CD14-positive monocyte (primary cell): ENCODE measurements at regions not wholly inside any gene's neighbourhood (a gene's known extent, or its start where the extent isn't known, plus 50 kb on each side); places are given as distances from the start of the nearest gene placed in this dataset.

Experiments
- DNase-seq, 3 donors: peaks; one replicate each; pipeline ENCODE4 v3.0.0-alpha.2; 2011 to 2022
- H2AFZ ChIP-seq: 2 replicates; pipeline ENCODE4 v1.6.0; 2012; ENCODE audit warnings: mild to moderate bottlenecking, low read depth, low read length, inconsistent platforms; ENCODE audit not compliant: insufficient read depth, poor library complexity, severe bottlenecking
- H3K27ac ChIP-seq, 2 donors: 1 replicate in 1 of 2; 2 replicates in 1 of 2; pipeline ENCODE4 v1.5.1; 2012 to 2013; ENCODE audit warnings: low read length in 2 of 2, control low read depth in 1 of 2, inconsistent platforms in 1 of 2, low read depth in 1 of 2, mild to moderate bottlenecking in 1 of 2
- H3K27me3 ChIP-seq, 2 donors: one replicate each; pipeline versions ENCODE4 v1.6.0 to v1.6.1; 2011 to 2013; ENCODE audit warnings: low read length in 2 of 2; ENCODE audit not compliant: control insufficient read depth in 2 of 2, insufficient read depth in 2 of 2
- H3K36me3 ChIP-seq, 2 donors: replicated peaks in 1 of 2; 1 replicate in 1 of 2; 2 replicates in 1 of 2; pipeline versions ENCODE4 v1.5.1 to v1.6.1; 2012 to 2013; ENCODE audit warnings: low read length in 2 of 2, control low read depth in 1 of 2, inconsistent platforms in 1 of 2, mild to moderate bottlenecking in 1 of 2; ENCODE audit not compliant: insufficient read depth in 2 of 2, control insufficient read depth in 1 of 2
- H3K4me1 ChIP-seq, 2 donors: 1 replicate in 1 of 2; 2 replicates in 1 of 2; pipeline versions ENCODE4 v1.5.1 to v1.6.1; 2012 to 2013; ENCODE audit warnings: low read length in 2 of 2, control low read depth in 1 of 2, inconsistent platforms in 1 of 2, mild to moderate bottlenecking in 1 of 2, moderate library complexity in 1 of 2; ENCODE audit not compliant: insufficient read depth in 2 of 2, control insufficient read depth in 1 of 2
- H3K4me2 ChIP-seq: replicated peaks from 2 replicates; pipeline ENCODE3; 2012; ENCODE audit warnings: low read length, moderate library complexity, mild to moderate bottlenecking; ENCODE audit not compliant: poor library complexity, severe bottlenecking; ENCODE audit errors: extremely low read depth
- H3K4me3 ChIP-seq, 3 experiments: fragments of 200-600 bp in 1 of 3; sonication (generic) in 1 of 3; replicated peaks in 1 of 3; 1 replicate in 2 of 3; 2 replicates in 1 of 3; pipeline ENCODE4 v1.5.1; 2011 to 2013; ENCODE audit warnings: low read length in 3 of 3, mild to moderate bottlenecking in 3 of 3, control low read depth in 2 of 3, low read depth in 2 of 3, inconsistent platforms in 1 of 3, moderate library complexity in 1 of 3
- H3K79me2 ChIP-seq: 2 replicates; pipeline ENCODE4 v1.6.0; 2012; ENCODE audit warnings: mild to moderate bottlenecking, control low read depth, inconsistent platforms, low read length, moderate library complexity; ENCODE audit not compliant: insufficient read depth
- H3K9ac ChIP-seq: 2 replicates; pipeline ENCODE4 v1.6.0; 2017; ENCODE audit warnings: low read length, mild to moderate bottlenecking; ENCODE audit not compliant: insufficient read depth, poor library complexity, severe bottlenecking
- H3K9me3 ChIP-seq, 2 donors: replicated peaks in 1 of 2; 1 replicate in 1 of 2; 2 replicates in 1 of 2; pipeline versions ENCODE4 v1.5.1 to v1.6.1; 2012 to 2013; ENCODE audit warnings: low read length in 2 of 2, control low read depth in 1 of 2; ENCODE audit not compliant: control insufficient read depth in 1 of 2, insufficient read depth in 1 of 2
- H4K20me1 ChIP-seq: 2 replicates; pipeline ENCODE4 v1.6.0; 2012; ENCODE audit warnings: mild to moderate bottlenecking, low read length, control low read depth, moderate library complexity; ENCODE audit not compliant: insufficient read depth
- H3K27ac Mint-ChIP-seq, 7 donors: one replicate each; pipeline ENCODE4 v1.8.0; 2020; ENCODE audit warnings: mild to moderate bottlenecking in 7 of 7, mixed read lengths in 7 of 7, moderate library complexity in 6 of 7, inconsistent platforms in 2 of 7
- H3K27me3 Mint-ChIP-seq, 3 donors: one replicate each; pipeline ENCODE4 v1.8.0; 2021 to 2022; ENCODE audit warnings: low read depth in 3 of 3, mild to moderate bottlenecking in 3 of 3, mixed read lengths in 3 of 3, moderate library complexity in 3 of 3, inconsistent platforms in 1 of 3
- H3K36me3 Mint-ChIP-seq, 2 donors: one replicate each; pipeline ENCODE4 v1.8.0; 2020; ENCODE audit warnings: mixed read lengths in 2 of 2, inconsistent platforms in 1 of 2, mild to moderate bottlenecking in 1 of 2
- H3K4me1 Mint-ChIP-seq: one replicate; pipeline ENCODE4 v1.8.0; 2020; ENCODE audit warnings: mild to moderate bottlenecking, mixed read lengths
- H3K4me3 Mint-ChIP-seq, 2 donors: one replicate each; pipeline ENCODE4 v1.8.0; 2020; ENCODE audit warnings: mild to moderate bottlenecking in 2 of 2, mixed read lengths in 2 of 2, moderate library complexity in 1 of 2
- H3K9me3 Mint-ChIP-seq, 7 donors: one replicate each; pipeline ENCODE4 v1.8.0; 2020 to 2022; ENCODE audit warnings: mixed read lengths in 7 of 7, mild to moderate bottlenecking in 6 of 7, moderate library complexity in 6 of 7, inconsistent platforms in 2 of 7
- CTCF ChIP-seq: fragments of 200-600 bp; IDR thresholded peaks from one replicate; pipeline ENCODE4 v1.8.0; 2022; ENCODE audit warnings: antibody characterized with exemption, mild to moderate bottlenecking
- WGBS: methylation state at CpG from one replicate; pipeline ENCODE4 v1.1.5; 2013; ENCODE audit warnings: missing lambda C conversion rate; ENCODE audit not compliant: insufficient coverage; 5-methylcytosine and 5-hydroxymethylcytosine counted together
- intact Hi-C, 2 donors: fragments of 100-400 bp; cut with micrococcal nuclease; formaldehyde crosslinking; loops; one replicate each; pipeline versions ENCODE4 v1.15.0 to v1.15.1; 2023

- Mint-ChIP-seq H3K4me1 (no peaks in the 10 kb centered on the region), H3K36me3 (no peaks in the 10 kb centered on the region), H3K27me3 (peaks cover 0 to 5% (median 2%) of the 10 kb centered on the region in 3 donors), H3K9me3 (peaks cover 2 to 7% (median 3%) of the 10 kb centered on the region in 7 donors), H3K4me3 (no peak overlapping the region), H3K27ac (no peak overlapping the region)
- Histone ChIP-seq H3K4me1 (no peaks in the 10 kb centered on the region), H2AFZ (no peak overlapping the region), H3K27me3 (no peaks in the 10 kb centered on the region), H3K27ac (no peak overlapping the region), H3K9ac (no peak overlapping the region), H3K4me3 (no peak overlapping the region), H3K79me2 (no peaks in the 10 kb centered on the region), H4K20me1 (no peaks in the 10 kb centered on the region), H3K4me2 (no peak overlapping the region), H3K36me3 (no peaks in the 10 kb centered on the region), H3K9me3 (no peaks in the 10 kb centered on the region)
- intact Hi-C loops = no loop called here
- no peak for TF ChIP-seq CTCF
- DNase-seq = no peak
- 84% methylated on average over 4 of the region's 8 CpGs for WGBS
Measured at GRCh38 chr22:47997612-47998011, 1235.2 kb downstream of the TBC1D22A start.

GRCh38 chr22:47997052-47997590 lies 1234.7 kb downstream of the TBC1D22A start:
- Histone ChIP-seq H2AFZ (no peak overlapping the region), H3K79me2 (no peaks in the 10 kb centered on the region), H3K27ac (no peak overlapping the region), H3K9me3 (no peaks in the 10 kb centered on the region), H3K4me3 (no peak overlapping the region), H4K20me1 (no peaks in the 10 kb centered on the region), H3K27me3 (no peaks in the 10 kb centered on the region), H3K9ac (no peak overlapping the region), H3K4me2 (no peak overlapping the region), H3K4me1 (no peaks in the 10 kb centered on the region), H3K36me3 (no peaks in the 10 kb centered on the region)
- peaks cover 2 to 8% (median 3%) of the 10 kb centered on the region in 7 donors for H3K9me3 Mint-ChIP-seq
- peaks cover 0 to 5% (median 2%) of the 10 kb centered on the region in 3 donors for H3K27me3 Mint-ChIP-seq
- no peaks in the 10 kb centered on the region for H3K4me1 Mint-ChIP-seq
- TF ChIP-seq CTCF = no peak
- WGBS = 71% methylated on average over 3 of the region's 10 CpGs
- no peak overlapping the region for H3K4me3 Mint-ChIP-seq
- no peak for DNase-seq
- intact Hi-C loops = no loop called here
- H3K36me3 Mint-ChIP-seq = no peaks in the 10 kb centered on the region
- H3K27ac Mint-ChIP-seq = no peak overlapping the region
